A673 (cell line): ENCODE measurements at regions not wholly inside any gene's neighbourhood (a gene's known extent, or its start where the extent isn't known, plus 50 kb on each side); places are given as distances from the start of the nearest gene placed in this dataset.

Experiments used
- CTCF ChIP-seq: fragments of 300-800, 200-600 bp; sonication (generic); conservative IDR thresholded peaks from 2 replicates; pipeline ENCODE4 v1.5.1; 2017; ENCODE audit warnings: low read depth, mild to moderate bottlenecking, antibody characterized with exemption, low read length, moderate library complexity, mixed read lengths
- EZH2 ChIP-seq: fragments of 200-600 bp; sonication (generic); IDR thresholded peaks from 2 replicates; pipeline ENCODE4 v1.6.1; 2017; ENCODE audit warnings: borderline replicate concordance, low read depth, mild to moderate bottlenecking, mixed read lengths, antibody characterized with exemption, low read length; ENCODE audit not compliant: poor library complexity, severe bottlenecking

- TF ChIP-seq CTCF (no peak), EZH2 (no peak)
Observed at GRCh38 chr15:24223739-24224138, 451.8 kb upstream of the NPAP1 start.
